LNCAP (cell line): ENCODE measurements at regions not wholly inside any gene's neighbourhood (a gene's known extent, or its start where the extent isn't known, plus 50 kb on each side); places are given as distances from the start of the nearest gene placed in this dataset.

ENCODE experiments used
- CTCF ChIP-seq: fragments of 450-650 bp; IDR thresholded peaks from 2 replicates; pipeline ENCODE4 v1.5.1; 2017; ENCODE audit warnings: mild to moderate bottlenecking

- TF ChIP-seq CTCF, result no peak
These were observed 673.9 kb downstream of the SLC16A7 start for GRCh38 chr12:60269611-60270269.

GRCh38 chr12:60271816-60272215 lies 676.0 kb downstream of the SLC16A7 start:
- TF ChIP-seq CTCF, result no peak

GRCh38 chr12:60278209-60278608 lies 682.4 kb downstream of the SLC16A7 start:
- TF ChIP-seq CTCF, result no peak

- TF ChIP-seq CTCF, result no peak
These were observed 683.4 kb downstream of the SLC16A7 start for GRCh38 chr12:60279221-60279620.

- TF ChIP-seq CTCF, result no peak
These were observed 685.7 kb downstream of the SLC16A7 start for GRCh38 chr12:60281522-60281921.

- no peak for TF ChIP-seq CTCF
These were observed 694.7 kb downstream of the SLC16A7 start for GRCh38 chr12:60290532-60290931.

- TF ChIP-seq CTCF, result no peak
These were observed 712.6 kb downstream of the SLC16A7 start for GRCh38 chr12:60308366-60308991.
